ENCODE measurements at regions not wholly inside any gene's neighbourhood (a gene's known extent, or its start where the extent isn't known, plus 50 kb on each side); places are given as distances from the start of the nearest gene placed in this dataset.

GRCh38 chrX:13432414-13433297 lies 112.8 kb upstream of the ATXN3L start:
- TF ChIP-seq, protein P1, sequence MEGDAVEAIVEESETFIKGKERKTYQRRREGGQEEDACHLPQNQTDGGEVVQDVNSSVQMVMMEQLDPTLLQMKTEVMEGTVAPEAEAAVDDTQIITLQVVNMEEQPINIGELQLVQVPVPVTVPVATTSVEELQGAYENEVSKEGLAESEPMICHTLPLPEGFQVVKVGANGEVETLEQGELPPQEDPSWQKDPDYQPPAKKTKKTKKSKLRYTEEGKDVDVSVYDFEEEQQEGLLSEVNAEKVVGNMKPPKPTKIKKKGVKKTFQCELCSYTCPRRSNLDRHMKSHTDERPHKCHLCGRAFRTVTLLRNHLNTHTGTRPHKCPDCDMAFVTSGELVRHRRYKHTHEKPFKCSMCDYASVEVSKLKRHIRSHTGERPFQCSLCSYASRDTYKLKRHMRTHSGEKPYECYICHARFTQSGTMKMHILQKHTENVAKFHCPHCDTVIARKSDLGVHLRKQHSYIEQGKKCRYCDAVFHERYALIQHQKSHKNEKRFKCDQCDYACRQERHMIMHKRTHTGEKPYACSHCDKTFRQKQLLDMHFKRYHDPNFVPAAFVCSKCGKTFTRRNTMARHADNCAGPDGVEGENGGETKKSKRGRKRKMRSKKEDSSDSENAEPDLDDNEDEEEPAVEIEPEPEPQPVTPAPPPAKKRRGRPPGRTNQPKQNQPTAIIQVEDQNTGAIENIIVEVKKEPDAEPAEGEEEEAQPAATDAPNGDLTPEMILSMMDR (IDR thresholded peaks at IDR 0.05; ENCODE audit: control insufficient read depth, insufficient read depth, low read depth, low read length, missing control alignments), result no peak
- peak; percentile 96 for DNase-seq (ENCODE audit: low read depth)
- no peak overlapping the region for H3K4me3 ChIP-seq (ENCODE audit: control insufficient read depth, low read depth, low read length)

DNA sequence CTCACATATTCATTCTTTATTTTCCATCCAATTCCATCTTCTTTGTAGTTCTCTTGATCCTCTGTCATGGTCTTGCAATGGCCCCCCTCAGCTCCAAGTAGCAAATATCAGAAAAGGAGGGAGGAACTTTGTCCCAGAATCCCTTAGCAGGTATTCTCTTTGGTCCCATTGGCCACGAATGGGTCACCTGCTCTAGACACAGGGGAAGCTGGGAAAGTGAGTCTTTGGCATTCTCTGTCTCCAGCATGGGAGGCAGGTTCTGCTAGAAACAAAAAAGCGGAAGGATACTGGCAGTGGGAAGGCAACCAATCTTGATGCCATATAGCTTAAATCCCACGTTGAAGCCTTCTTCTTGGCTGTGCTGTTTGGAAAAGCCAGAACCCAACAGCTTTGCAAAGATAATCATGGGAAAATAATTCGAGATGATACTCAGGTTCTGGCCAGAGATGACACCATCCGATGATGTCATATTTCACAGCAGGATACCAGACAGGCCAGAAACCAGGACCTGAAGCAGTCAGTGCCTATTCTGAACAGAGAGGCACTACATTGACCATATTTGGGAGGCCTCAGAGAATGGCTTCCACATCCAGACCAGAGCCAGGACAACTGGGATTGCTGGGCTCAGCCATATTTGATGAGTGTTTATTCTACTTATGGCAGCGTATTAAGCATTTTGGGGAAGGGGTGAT lies 110.4 kb upstream of the ATXN3L start:
- TF ChIP-seq, protein P1 (IDR thresholded peaks at IDR 0.05; ENCODE audit: control insufficient read depth, insufficient read depth, low read depth, low read length, missing control alignments), result no peak
- no peak for DNase-seq (ENCODE audit: low read depth)
- H3K4me3 ChIP-seq (ENCODE audit: control insufficient read depth, low read depth, low read length), result no peak overlapping the region

DNA sequence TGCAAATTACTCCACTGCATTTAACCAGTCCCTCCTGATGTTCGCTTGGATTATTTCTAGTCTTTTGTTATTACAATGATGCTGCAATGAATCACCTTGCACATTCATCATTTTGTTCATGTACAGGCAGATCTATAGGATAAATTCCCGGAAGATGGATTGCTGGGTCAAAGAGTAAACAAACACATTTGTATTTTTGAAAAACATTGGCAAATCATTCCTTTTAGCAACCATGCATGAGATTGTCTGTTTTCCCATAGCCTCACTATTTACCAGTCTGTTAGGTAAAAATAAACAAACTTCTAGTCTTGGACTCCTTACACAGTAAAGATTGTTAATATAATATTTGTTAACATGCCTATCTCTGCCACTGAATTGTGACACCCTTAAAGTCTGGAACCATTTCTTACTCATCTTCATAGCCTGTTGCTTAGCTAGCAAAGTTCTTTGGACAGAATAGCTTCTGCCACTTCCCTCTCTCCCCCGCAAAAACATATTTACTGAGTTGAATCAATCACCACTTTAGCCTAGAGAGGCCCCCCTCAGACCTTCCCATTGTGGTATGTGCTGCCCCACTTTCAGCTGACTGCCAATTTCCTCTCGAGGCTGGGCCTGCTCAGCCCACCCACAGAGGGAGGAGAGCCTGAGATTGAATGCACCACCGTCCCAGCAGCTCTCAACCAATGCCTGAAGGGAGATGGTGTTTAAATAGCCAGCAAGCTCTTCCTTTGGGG lies 108.4 kb upstream of the ATXN3L start:
- DNase-seq (ENCODE audit: low read depth), result no peak
- no peak overlapping the region for H3K4me3 ChIP-seq (ENCODE audit: control insufficient read depth, low read depth, low read length)

DNA sequence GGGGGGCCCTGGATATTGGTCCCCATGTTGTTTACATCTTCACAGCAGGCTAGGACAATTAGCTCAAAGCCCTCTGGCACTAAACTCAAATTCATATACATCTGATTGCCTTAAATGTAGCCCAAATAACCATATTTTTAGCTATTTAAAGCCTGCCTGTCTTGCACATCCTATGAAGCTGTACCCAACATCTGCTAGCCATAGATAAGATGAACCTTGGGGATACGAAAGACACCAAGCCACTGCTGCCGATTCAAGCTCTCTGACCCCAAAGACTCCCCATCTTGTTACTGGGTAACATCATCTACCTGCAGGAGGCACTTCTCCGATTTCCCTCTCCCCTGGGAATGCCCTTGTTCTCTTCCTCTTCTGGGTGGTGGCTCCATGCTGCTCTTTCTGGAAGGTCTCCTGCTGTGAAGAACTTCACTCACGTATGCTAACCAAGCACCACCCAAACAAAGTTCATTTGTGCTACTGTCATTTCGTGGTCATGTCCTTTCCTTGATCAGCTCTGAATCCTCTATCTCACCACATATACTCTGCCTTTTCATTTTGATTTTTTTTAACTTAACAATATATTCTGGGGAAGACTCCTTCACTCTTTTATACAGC lies 107.7 kb upstream of the ATXN3L start:
- no peak overlapping the region for H3K4me3 ChIP-seq (ENCODE audit: control insufficient read depth, low read depth, low read length)
- DNase-seq (ENCODE audit: low read depth), result no peak
- TF ChIP-seq, protein P1 (IDR thresholded peaks at IDR 0.05; ENCODE audit: control insufficient read depth, insufficient read depth, low read depth, low read length, missing control alignments), result no peak

More for the DNA sequence above, 108.4 kb upstream of the ATXN3L start:
- TF ChIP-seq, protein P1 (IDR thresholded peaks at IDR 0.05; ENCODE audit: control insufficient read depth, insufficient read depth, low read depth, low read length, missing control alignments), result no peak

DNA sequence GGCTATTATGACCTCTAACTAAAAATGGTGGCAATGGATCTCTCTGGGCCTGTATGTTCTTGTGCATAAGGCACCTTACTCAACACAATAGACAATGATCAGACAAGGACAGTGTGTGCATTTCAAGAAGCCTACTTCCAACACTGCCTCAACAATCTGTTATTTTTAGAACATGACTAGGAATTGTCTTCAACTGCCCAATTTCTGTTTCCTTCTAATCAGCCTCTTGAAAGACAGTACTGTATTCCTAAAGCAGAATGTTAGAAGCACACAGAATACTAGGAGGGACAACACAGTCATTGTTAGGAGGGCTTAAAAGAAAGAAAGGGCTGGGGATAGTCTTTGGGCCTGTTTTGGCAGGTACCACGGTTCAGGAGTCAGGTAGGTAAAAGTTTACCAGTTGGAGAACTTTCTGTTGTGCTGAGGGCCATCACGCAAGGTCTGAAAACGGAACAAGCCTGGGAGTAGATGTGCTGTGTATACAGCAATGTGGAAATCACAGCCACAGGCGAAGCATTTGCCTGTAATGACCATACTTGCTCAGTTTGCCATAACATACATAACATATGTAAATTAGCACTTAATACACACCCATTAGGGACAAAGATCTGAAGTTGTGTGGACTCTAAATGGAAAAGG lies 100.8 kb upstream of the ATXN3L start:
- no peak for DNase-seq (ENCODE audit: low read depth)
- TF ChIP-seq, protein P1 (IDR thresholded peaks at IDR 0.05; ENCODE audit: control insufficient read depth, insufficient read depth, low read depth, low read length, missing control alignments), result no peak
- H3K4me3 ChIP-seq (ENCODE audit: control insufficient read depth, low read depth, low read length), result no peak overlapping the region

DNA sequence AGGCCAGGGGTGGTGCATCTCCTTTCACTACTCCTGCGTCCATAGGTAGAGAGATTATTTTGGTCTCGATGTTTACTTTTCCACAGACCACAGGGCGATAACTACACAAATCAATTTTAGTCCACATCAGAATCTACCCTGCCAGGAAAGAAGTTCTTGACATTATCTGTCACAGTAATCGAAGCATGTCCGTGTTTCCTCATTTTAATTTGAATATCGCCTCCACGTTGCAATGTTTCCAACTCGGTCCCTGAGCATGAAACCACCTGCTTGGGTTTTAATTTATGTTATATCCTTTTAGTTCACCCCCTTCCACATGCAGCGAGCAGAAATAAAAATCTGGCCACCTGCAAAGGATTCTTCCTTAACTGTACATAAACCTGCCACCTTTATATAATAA lies 100.1 kb upstream of the ATXN3L start:
- no peak for DNase-seq (ENCODE audit: low read depth)
- H3K4me3 ChIP-seq (ENCODE audit: control insufficient read depth, low read depth, low read length), result no peak overlapping the region
- TF ChIP-seq, protein P1 (IDR thresholded peaks at IDR 0.05; ENCODE audit: control insufficient read depth, insufficient read depth, low read depth, low read length, missing control alignments), result no peak
